ENCODE measurements at regions not wholly inside any gene's neighbourhood (a gene's known extent, or its start where the extent isn't known, plus 50 kb on each side); places are given as distances from the start of the nearest gene placed in this dataset.

DNA sequence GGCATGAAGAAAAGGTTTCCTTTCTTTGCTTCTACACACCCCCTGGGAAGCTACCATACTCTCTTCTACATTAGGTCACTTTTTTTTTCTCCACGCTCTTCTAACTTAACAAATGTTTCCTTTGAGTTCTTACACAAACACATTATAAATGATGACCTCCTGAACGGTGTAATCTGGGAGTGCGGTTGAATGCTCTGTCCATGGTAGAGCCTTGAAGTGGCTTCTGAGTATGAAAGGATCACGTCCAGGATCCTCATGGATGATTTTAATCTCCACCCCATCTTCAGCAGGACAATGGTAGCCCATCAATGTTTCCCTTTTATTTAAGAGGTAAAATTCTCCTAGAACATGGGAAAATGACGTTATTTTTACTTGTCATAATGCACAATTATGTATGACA, 587.3 kb downstream of the SEMA5A start:
- H3K27ac ChIP-seq (ENCODE audit: low read depth, low read length): no peak overlapping the region
- WGBS, 3 donors: 30 to 70% (median 64%) methylated on average over 5 of the region's 5 CpGs

DNA sequence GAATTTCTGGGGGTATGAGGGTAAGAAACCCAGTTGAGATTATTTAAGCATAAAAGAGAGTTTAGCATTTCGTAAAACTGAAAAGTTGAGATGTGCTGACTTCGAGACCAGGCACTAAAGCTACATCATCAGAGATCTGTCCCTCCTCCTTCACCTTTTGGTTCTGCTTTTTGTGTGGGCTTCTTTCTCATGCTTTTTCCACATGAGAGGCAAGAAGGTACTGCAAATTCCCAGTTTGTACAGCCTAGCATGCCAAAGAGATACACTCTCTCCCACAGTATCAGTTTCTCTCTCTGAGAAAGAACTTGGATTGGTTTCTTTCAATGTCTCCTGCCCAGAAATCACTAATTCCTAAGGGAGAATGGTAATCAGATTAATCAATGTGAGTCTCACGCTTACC, 584.7 kb downstream of the SEMA5A start:
- WGBS, 3 donors: 67 to 70% (median 69%) methylated on average over 3 of the region's 3 CpGs
- no peak overlapping the region for H3K27ac ChIP-seq (ENCODE audit: low read depth, low read length)

DNA sequence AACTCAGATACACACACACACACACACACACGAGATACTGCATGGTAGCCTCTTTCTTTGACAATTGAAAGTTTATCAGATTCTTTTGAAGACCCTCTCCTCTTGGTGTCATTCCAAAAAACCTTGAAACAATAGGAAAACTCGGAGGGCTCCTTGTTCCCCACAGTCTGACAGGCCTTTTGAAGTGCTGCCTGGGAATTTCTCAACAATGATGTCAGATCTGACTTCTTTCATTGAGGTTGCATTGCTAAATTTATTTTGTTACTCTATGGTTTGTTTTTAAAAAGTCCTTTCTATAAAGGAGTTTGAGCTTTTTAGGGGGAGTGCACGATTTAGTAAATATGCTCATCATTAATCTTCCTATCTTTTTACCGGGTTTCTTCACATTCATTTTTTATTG, 583.9 kb downstream of the SEMA5A start:
- WGBS, 3 donors: 18 to 58% (median 52%) methylated on average over 4 of the region's 4 CpGs
- no peak overlapping the region for H3K27ac ChIP-seq (ENCODE audit: low read depth, low read length)

DNA sequence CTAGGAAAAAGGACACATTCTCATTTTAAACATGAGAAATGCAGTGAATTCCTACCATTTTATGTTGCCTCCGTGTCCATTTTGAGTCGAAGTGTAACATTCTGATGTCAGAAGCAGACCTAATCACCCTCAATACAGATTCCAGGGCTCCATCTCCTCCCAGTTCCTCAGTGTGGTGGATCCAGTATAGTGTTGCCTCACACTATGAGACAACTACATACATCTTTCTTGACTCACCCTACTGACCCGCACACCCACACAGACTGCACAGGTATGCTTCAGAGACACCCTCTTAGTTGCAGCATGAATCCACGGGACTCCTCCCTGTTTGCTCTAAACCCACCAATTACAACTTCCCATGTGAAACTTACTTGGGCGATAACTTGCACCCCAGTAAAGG, 564.9 kb downstream of the SEMA5A start:
- no peak overlapping the region for H3K27ac ChIP-seq (ENCODE audit: low read depth, low read length)
- WGBS, 3 donors: 90 to 91% (median 91%) methylated on average over 5 of the region's 5 CpGs

DNA sequence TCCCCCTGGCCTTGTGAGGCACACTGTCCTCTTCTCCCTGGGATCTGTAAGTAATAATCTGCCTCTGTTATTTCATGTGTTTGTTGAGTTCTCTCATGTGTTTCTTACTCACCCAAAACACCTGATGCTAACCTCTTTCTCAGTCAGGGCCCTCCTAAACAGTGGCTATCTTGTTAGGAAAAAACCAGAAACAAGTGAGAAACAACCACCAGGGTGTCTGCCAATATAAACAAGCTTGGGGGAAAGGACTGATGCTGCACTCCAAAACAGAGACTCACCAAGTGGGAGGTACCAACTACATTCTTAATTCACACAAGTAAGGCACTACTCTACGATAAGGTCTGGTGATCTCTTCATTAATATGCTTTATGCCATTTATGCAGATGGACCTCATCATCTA, 564.4 kb downstream of the SEMA5A start:
- no peak overlapping the region for H3K27ac ChIP-seq (ENCODE audit: low read depth, low read length)
- 59 to 81% (median 60%) methylated on average over 1 of the region's 1 CpG for WGBS, 3 donors

DNA sequence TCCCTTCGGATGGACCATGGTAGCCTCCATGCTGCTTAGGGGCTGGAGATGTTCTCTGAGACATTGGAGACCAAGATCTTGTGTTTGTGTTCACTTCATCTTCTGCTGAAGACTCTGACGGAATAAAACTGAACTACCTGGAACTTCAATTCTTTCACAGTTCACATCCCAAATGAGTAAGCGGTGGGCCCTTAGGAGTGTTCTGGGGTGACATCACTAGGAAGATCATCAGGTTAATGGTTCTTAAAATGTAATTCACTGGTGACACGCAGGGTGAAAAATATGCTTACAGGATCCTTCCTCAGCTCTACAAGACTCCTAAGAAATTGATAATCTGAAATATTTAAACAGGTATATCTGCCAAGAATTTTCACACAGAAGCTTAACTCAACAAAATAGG, 561.5 kb downstream of the SEMA5A start:
- no peak overlapping the region for H3K27ac ChIP-seq (ENCODE audit: low read depth, low read length)
- WGBS, 3 donors: 65 to 89% (median 80%) methylated on average over 4 of the region's 4 CpGs
